ENCODE measurements at regions not wholly inside any gene's neighbourhood (a gene's known extent, or its start where the extent isn't known, plus 50 kb on each side); places are given as distances from the start of the nearest gene placed in this dataset.
A peak's percentile ranks its signal among the peaks of the same experiment; 100 is the strongest.

DNA sequence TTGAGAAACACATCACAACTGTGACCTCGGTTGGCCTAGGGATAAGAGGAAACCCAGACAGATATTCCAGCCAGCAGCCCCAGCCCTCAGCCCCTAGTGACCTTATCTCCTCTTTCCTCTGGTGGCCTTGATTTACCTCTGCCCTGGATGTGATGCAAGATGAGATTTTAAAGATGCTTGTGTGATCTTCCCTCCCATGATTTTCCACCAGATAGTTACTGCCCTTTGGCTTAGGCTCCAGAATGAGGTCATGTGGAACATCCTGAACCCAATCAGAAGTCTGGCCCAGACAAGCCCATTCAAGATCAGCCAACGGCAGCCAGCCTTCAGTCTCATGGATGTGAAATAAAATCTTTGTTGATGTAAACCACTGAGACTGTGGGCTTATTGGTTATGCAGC is 104.0 kb downstream of the BANF2 start:
- WGBS, 2 donors = 81 to 89% methylated on average over 2 of the region's 2 CpGs
- peaks cover 19 to 22% (median 22%) of the 10 kb centered on the region in 3 donors for H3K4me1 ChIP-seq
- DNase-seq (no peak), FAIRE-seq (no peak), ATAC-seq (no peak)
- H3K27ac ChIP-seq = no peak overlapping the region
- H3K9me3 ChIP-seq = no peaks in the 10 kb centered on the region
- H3K36me3 ChIP-seq = no peaks in the 10 kb centered on the region
- no peak for TF ChIP-seq CTCF (IDR thresholded peaks at IDR 0.05)
- no peak overlapping the region for H3K4me3 ChIP-seq
- intact Hi-C loops (cut with DNase I) = loop anchor here in 1 of 3 donors (10.0 kb wide), 2 partner anchors 61 to 99 kb away; no protein-coding TSS in a partner anchor
- H3K27me3 ChIP-seq = no peaks in the 10 kb centered on the region

GRCh38 chr20:17799575-17800227 is 99.9 kb downstream of the BANF2 start:
- Histone ChIP-seq H3K4me3 (no peak overlapping the region), H3K27ac (no peak overlapping the region), H3K4me1 (peaks cover 16 to 22% (median 19%) of the 10 kb centered on the region in 3 donors), H3K36me3 (no peaks in the 10 kb centered on the region), H3K27me3 (no peaks in the 10 kb centered on the region), H3K9me3 (no peaks in the 10 kb centered on the region)
- ATAC-seq (no peak), DNase-seq (no peak), FAIRE-seq (no peak)
- WGBS, 2 donors = 58 to 91% methylated on average over 1 of the region's 1 CpG
- no peak for TF ChIP-seq CTCF (IDR thresholded peaks at IDR 0.05)
- intact Hi-C loops (cut with DNase I) = loop anchor here in 1 of 3 donors (10.0 kb wide), 2 partner anchors 65 to 95 kb away; no protein-coding TSS in a partner anchor

DNA sequence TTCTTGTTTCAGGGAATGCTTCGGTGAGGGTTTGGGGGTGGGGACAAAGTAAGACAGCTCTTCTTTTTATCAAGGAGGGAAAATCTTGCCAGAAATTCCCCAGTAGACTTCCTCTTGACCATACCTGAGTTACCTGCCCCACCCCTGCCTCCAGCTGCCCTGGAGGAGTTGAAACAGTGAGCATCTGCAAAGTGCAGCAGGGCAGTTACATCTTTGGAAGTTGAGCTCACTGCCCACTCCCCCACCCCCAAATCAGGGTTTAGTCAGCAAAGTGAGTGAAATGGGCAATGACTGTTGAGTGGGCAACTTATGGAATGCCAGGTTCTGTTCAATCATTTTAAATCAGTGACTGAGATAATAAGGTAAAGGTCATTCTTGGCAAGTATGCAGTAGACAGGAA is 98.8 kb downstream of the BANF2 start:
- WGBS, 2 donors = 93 to 94% methylated on average over 1 of the region's 1 CpG
- H3K36me3 ChIP-seq = no peaks in the 10 kb centered on the region
- H3K27ac ChIP-seq = no peak overlapping the region
- no peak overlapping the region for H3K4me3 ChIP-seq
- FAIRE-seq (no peak), ATAC-seq (no peak), DNase-seq (no peak)
- TF ChIP-seq CTCF (IDR thresholded peaks at IDR 0.05) = no peak
- peaks cover 19 to 33% (median 30%) of the 10 kb centered on the region in 3 donors for H3K4me1 ChIP-seq
- no peaks in the 10 kb centered on the region for H3K9me3 ChIP-seq
- no peaks in the 10 kb centered on the region for H3K27me3 ChIP-seq
- intact Hi-C loops (cut with DNase I) = no loop called here

- Histone ChIP-seq H3K27ac (no peak overlapping the region), H3K9me3 (no peaks in the 10 kb centered on the region), H3K4me1 (peaks cover 19 to 33% (median 30%) of the 10 kb centered on the region in 3 donors), H3K27me3 (no peaks in the 10 kb centered on the region), H3K36me3 (no peaks in the 10 kb centered on the region), H3K4me3 (no peak overlapping the region)
- intact Hi-C loops (cut with DNase I) = no loop called here
- TF ChIP-seq CTCF (IDR thresholded peaks at IDR 0.05) = no peak
- ATAC-seq (no peak), FAIRE-seq (no peak), DNase-seq (no peak)
- WGBS, 2 donors = 88 to 90% methylated on average over 4 of the region's 4 CpGs
Observed at GRCh38 chr20:17797579-17797978, 97.8 kb downstream of the BANF2 start.

DNA sequence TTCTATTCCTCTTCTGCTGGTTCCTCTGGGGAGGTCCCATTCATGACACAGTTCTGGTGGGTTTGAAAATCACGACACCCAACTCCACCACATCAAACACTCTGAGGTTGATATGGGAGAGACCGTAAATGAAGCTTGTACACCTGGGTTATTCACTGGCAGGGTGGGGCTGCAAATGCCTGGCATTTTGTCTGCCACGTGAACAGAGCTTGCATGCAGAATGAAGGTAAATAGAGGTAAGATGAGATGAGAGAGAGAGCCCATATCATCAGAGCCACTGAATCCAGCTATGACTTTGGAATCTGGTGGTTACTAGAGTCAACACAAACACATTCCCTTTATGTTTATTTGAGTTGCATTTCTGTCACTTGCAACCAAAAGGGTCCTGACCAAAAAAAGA is 97.4 kb downstream of the BANF2 start:
- 46 to 51% methylated on average over 3 of the region's 3 CpGs for WGBS, 2 donors
- TF ChIP-seq CTCF (IDR thresholded peaks at IDR 0.05) = no peak
- intact Hi-C loops (cut with DNase I) = no loop called here
- FAIRE-seq = no peak
- Histone ChIP-seq H3K4me3 (no peak overlapping the region), H3K9me3 (no peaks in the 10 kb centered on the region), H3K27ac (peak overlapping the region in 1 of 4 donors; percentile 74), H3K4me1 (peaks cover 19 to 33% (median 30%) of the 10 kb centered on the region in 3 donors), H3K36me3 (no peaks in the 10 kb centered on the region), H3K27me3 (no peaks in the 10 kb centered on the region)
- no peak for DNase-seq
- no peak for ATAC-seq

All from pancreas (tissue), 10 donors.